RWPE1 (cell line): ENCODE measurements at regions not wholly inside any gene's neighbourhood (a gene's known extent, or its start where the extent isn't known, plus 50 kb on each side); places are given as distances from the start of the nearest gene placed in this dataset.

Source experiments
- CTCF ChIA-PET: fragments of 350-600 bp; sonication (Branson Sonifier 250); formaldehyde crosslinking; extraction: SDS; loops from one replicate; lab custom pipeline; 2021; lab: Yijun Ruan, JAX
- POLR2A ChIA-PET: fragments of 400-600 bp; formaldehyde crosslinking; extraction: SDS; loops from one replicate; lab custom pipeline; 2020; ENCODE audit warnings: antibody characterized with exemption; ENCODE audit not compliant: low non-redundant PET; lab: Yijun Ruan, JAX
- DNase-seq: peaks from one replicate; pipeline ENCODE4 v3.0.0; 2012; ENCODE audit warnings: low spot score
- H3K27ac ChIP-seq: fragments of 450-650 bp; 2 replicates; pipeline ENCODE4 v1.5.1; 2017
- CTCF ChIP-seq: fragments of 450-650 bp; conservative IDR thresholded peaks from 2 replicates; pipeline ENCODE4 v1.5.1; 2017; ENCODE audit warnings: low read depth, mild to moderate bottlenecking

- ChIA-PET POLR2A (no interaction called here), CTCF (no interaction called here)
- no peak for DNase-seq
- no peak for TF ChIP-seq CTCF
- H3K27ac ChIP-seq: no peak overlapping the region
These were observed 256.8 kb upstream of the HS3ST1 start for GRCh38 chr4:11685481-11685880.

- DNase-seq: no peak
- no peak overlapping the region for H3K27ac ChIP-seq
- POLR2A ChIA-PET: no interaction called here
- TF ChIP-seq CTCF: no peak
- CTCF ChIA-PET: no interaction called here
These were observed 246.5 kb upstream of the HS3ST1 start for GRCh38 chr4:11675051-11675800.

GRCh38 chr4:11670304-11670703, 241.6 kb upstream of the HS3ST1 start:
- no peak for DNase-seq
- H3K27ac ChIP-seq: no peak overlapping the region
- ChIA-PET POLR2A (no interaction called here), CTCF (no interaction called here)
- no peak for TF ChIP-seq CTCF

GRCh38 chr4:11669156-11669555, 240.5 kb upstream of the HS3ST1 start:
- no peak overlapping the region for H3K27ac ChIP-seq
- DNase-seq: no peak
- ChIA-PET CTCF (no interaction called here), POLR2A (no interaction called here)
- TF ChIP-seq CTCF: no peak

- no peak for TF ChIP-seq CTCF
- CTCF ChIA-PET: no interaction called here
- no peak for DNase-seq
- H3K27ac ChIP-seq: no peak overlapping the region
- POLR2A ChIA-PET: no interaction called here
These were observed 234.4 kb upstream of the HS3ST1 start for GRCh38 chr4:11663114-11663513.

GRCh38 chr4:11650801-11651596, 222.3 kb upstream of the HS3ST1 start:
- H3K27ac ChIP-seq: no peak overlapping the region
- POLR2A ChIA-PET: no interaction called here
- no peak for DNase-seq
- no peak for TF ChIP-seq CTCF
- CTCF ChIA-PET: no interaction called here
